HEK293 (cell line): ENCODE measurements at regions not wholly inside any gene's neighbourhood (a gene's known extent, or its start where the extent isn't known, plus 50 kb on each side); places are given as distances from the start of the nearest gene placed in this dataset.

Experiments
- CTCF ChIA-PET: fragments of 350-600 bp; formaldehyde crosslinking; extraction: SDS; loops from one replicate; lab custom pipeline; 2021; ENCODE audit warnings: antibody characterized with exemption; lab: Yijun Ruan, JAX
- POLR2A ChIA-PET: fragments of 300-600 bp; formaldehyde crosslinking; extraction: SDS; loops from one replicate; lab custom pipeline; 2020; ENCODE audit warnings: antibody characterized with exemption, inconsistent platforms; lab: Yijun Ruan, JAX
- H3K27ac ChIP-seq: fragments of 200-500 bp; sonication (Bioruptor generic); 2 replicates; pipeline ENCODE4 v1.5.1; 2014; ENCODE audit warnings: low read depth, low read length, control low read depth, inconsistent platforms; ENCODE audit errors: extremely low read depth
- H3K36me3 ChIP-seq, 2 experiments: fragments of 200-500 bp in 1 of 2; sonication (Bioruptor generic) in 1 of 2; 1 replicate in 1 of 2; 2 replicates in 1 of 2; pipeline ENCODE4 v1.5.1; 2014 to 2017; ENCODE audit warnings: inconsistent platforms in 2 of 2, low read length in 2 of 2; ENCODE audit not compliant: control insufficient read depth in 2 of 2, insufficient read depth in 1 of 2
- H3K4me1 ChIP-seq: fragments of 200-500 bp; sonication (Bioruptor generic); 2 replicates; pipeline ENCODE4 v1.5.1; 2014; ENCODE audit warnings: mild to moderate bottlenecking, low read length, inconsistent platforms; ENCODE audit not compliant: control insufficient read depth, insufficient read depth
- H3K4me3 ChIP-seq: 2 replicates; pipeline ENCODE4 v1.5.1; 2011; ENCODE audit warnings: low read depth, mild to moderate bottlenecking, control low read depth, low read length, moderate library complexity
- H3K9me3 ChIP-seq: fragments of 200-500 bp; sonication (Bioruptor generic); 2 replicates; pipeline ENCODE4 v1.5.1; 2014; ENCODE audit warnings: low read depth, low read length, inconsistent platforms; ENCODE audit not compliant: control insufficient read depth, insufficient read depth
- BCL11B ChIP-seq: fragments of 450-650 bp; formaldehyde crosslinking; IDR thresholded peaks from 2 replicates; pipeline ENCODE4 v1.5.1; 2016; ENCODE audit warnings: low read depth, missing biosample characterization, missing genetic modification characterization
- IKZF3 ChIP-seq: fragments of 450-650 bp; IDR thresholded peaks from 2 replicates; pipeline ENCODE4 v1.5.0; 2018; ENCODE audit warnings: missing biosample characterization, mild to moderate bottlenecking, missing genetic modification characterization, moderate library complexity
- KLF10 ChIP-seq: fragments of 450-650 bp; IDR thresholded peaks from 2 replicates; pipeline ENCODE4 v1.5.1; 2018; ENCODE audit warnings: missing biosample characterization, mild to moderate bottlenecking, missing genetic modification characterization
- KLF9 ChIP-seq: fragments of 450-650 bp; formaldehyde crosslinking; IDR thresholded peaks from 2 replicates; pipeline ENCODE4 v1.5.1; 2016; ENCODE audit warnings: missing biosample characterization, missing genetic modification characterization, low read depth
- MYNN ChIP-seq: fragments of 450-650 bp; formaldehyde crosslinking; IDR thresholded peaks from 2 replicates; pipeline ENCODE4 v1.5.1; 2016; ENCODE audit warnings: missing biosample characterization, missing genetic modification characterization, borderline replicate concordance
- PRDM2 ChIP-seq: fragments of 450-650 bp; formaldehyde crosslinking; IDR thresholded peaks from 2 replicates; pipeline ENCODE4 v1.5.1; 2016; ENCODE audit warnings: missing biosample characterization, missing genetic modification characterization, borderline replicate concordance
- SP2 ChIP-seq: fragments of 450-650 bp; formaldehyde crosslinking; IDR thresholded peaks from 2 replicates; pipeline ENCODE4 v1.5.1; 2016; ENCODE audit warnings: missing biosample characterization, missing genetic modification characterization
- WT1 ChIP-seq: fragments of 450-650 bp; formaldehyde crosslinking; IDR thresholded peaks from 2 replicates; pipeline ENCODE4 v1.5.1; 2016; ENCODE audit warnings: missing biosample characterization, missing genetic modification characterization
- ZBTB10 ChIP-seq: fragments of 450-650 bp; formaldehyde crosslinking; IDR thresholded peaks from 2 replicates; pipeline ENCODE4 v1.5.1; 2016; ENCODE audit warnings: missing biosample characterization, missing genetic modification characterization
- ZBTB8A ChIP-seq: fragments of 450-650 bp; formaldehyde crosslinking; IDR thresholded peaks from 2 replicates; pipeline ENCODE4 v1.5.1; 2016; ENCODE audit warnings: missing biosample characterization, missing genetic modification characterization
- ZEB2 ChIP-seq: fragments of 450-650 bp; formaldehyde crosslinking; IDR thresholded peaks from 2 replicates; pipeline ENCODE4 v1.5.1; 2016; ENCODE audit warnings: missing biosample characterization, missing genetic modification characterization
- ZNF155 ChIP-seq: fragments of 450-650 bp; formaldehyde crosslinking; IDR thresholded peaks from 2 replicates; pipeline ENCODE4 v1.5.1; 2016; ENCODE audit warnings: missing biosample characterization, missing genetic modification characterization
- ZNF221 ChIP-seq: fragments of 450-650 bp; formaldehyde crosslinking; IDR thresholded peaks from 2 replicates; pipeline ENCODE4 v1.5.1; 2017; ENCODE audit warnings: missing biosample characterization, missing genetic modification characterization, borderline replicate concordance
- ZNF404 ChIP-seq: fragments of 450-650 bp; formaldehyde crosslinking; IDR thresholded peaks from 2 replicates; pipeline ENCODE4 v1.5.1; 2017; ENCODE audit warnings: missing biosample characterization, missing genetic modification characterization
- ZNF530 ChIP-seq: fragments of 450-650 bp; formaldehyde crosslinking; IDR thresholded peaks from 2 replicates; pipeline ENCODE4 v1.5.1; 2016; ENCODE audit warnings: low read depth, missing biosample characterization, missing genetic modification characterization
- ZNF76 ChIP-seq: fragments of 450-650 bp; formaldehyde crosslinking; IDR thresholded peaks from 2 replicates; pipeline ENCODE4; 2016; ENCODE audit warnings: low read depth, missing biosample characterization, missing genetic modification characterization, borderline replicate concordance
- ZNF768 ChIP-seq: fragments of 450-650 bp; formaldehyde crosslinking; IDR thresholded peaks from 2 replicates; pipeline ENCODE4 v1.5.1; 2018; ENCODE audit warnings: missing biosample characterization, mild to moderate bottlenecking, missing genetic modification characterization
- TF ChIP-seq, protein P1 (sequence below): fragments of 450-650 bp; formaldehyde crosslinking; IDR thresholded peaks from 2 replicates; pipeline ENCODE4 v1.5.1; 2016; ENCODE audit warnings: missing biosample characterization, missing genetic modification characterization
- TF ChIP-seq, protein P2 (sequence below): fragments of 450-650 bp; formaldehyde crosslinking; IDR thresholded peaks from 2 replicates; pipeline ENCODE4 v1.5.1; 2016; ENCODE audit warnings: missing biosample characterization, missing genetic modification characterization
- TF ChIP-seq, protein P3 (sequence below): fragments of 450-650 bp; formaldehyde crosslinking; IDR thresholded peaks from 2 replicates; pipeline ENCODE4 v1.5.1; 2016; ENCODE audit warnings: missing biosample characterization, missing genetic modification characterization

- ChIA-PET POLR2A (no interaction called here), CTCF (no interaction called here)
- Histone ChIP-seq H3K36me3 (no peaks in the 10 kb centered on the region), H3K4me3 (no peak overlapping the region), H3K9me3 (no peaks in the 10 kb centered on the region), H3K27ac (no peak overlapping the region), H3K4me1 (no peaks in the 10 kb centered on the region)
- no peak for TF ChIP-seq IKZF3
- no peak for TF ChIP-seq ZBTB8A (tag by site-specific recombination)
- TF ChIP-seq SP2 (tag by site-specific recombination) = no peak
- no peak for TF ChIP-seq ZBTB10 (tag by site-specific recombination)
- TF ChIP-seq, protein P1, sequence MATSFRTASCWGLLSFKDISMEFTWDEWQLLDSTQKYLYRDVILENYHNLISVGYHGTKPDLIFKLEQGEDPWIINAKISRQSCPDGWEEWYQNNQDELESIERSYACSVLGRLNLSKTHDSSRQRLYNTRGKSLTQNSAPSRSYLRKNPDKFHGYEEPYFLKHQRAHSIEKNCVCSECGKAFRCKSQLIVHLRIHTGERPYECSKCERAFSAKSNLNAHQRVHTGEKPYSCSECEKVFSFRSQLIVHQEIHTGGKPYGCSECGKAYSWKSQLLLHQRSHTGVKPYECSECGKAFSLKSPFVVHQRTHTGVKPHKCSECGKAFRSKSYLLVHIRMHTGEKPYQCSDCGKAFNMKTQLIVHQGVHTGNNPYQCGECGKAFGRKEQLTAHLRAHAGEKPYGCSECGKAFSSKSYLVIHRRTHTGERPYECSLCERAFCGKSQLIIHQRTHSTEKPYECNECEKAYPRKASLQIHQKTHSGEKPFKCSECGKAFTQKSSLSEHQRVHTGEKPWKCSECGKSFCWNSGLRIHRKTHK (tag by site-specific recombination) = no peak
- TF ChIP-seq ZEB2 (tag by site-specific recombination) = no peak
- no peak for TF ChIP-seq ZNF768 (tag by site-specific recombination)
- TF ChIP-seq KLF10 (tag by site-specific recombination) = no peak
- TF ChIP-seq, protein P2, sequence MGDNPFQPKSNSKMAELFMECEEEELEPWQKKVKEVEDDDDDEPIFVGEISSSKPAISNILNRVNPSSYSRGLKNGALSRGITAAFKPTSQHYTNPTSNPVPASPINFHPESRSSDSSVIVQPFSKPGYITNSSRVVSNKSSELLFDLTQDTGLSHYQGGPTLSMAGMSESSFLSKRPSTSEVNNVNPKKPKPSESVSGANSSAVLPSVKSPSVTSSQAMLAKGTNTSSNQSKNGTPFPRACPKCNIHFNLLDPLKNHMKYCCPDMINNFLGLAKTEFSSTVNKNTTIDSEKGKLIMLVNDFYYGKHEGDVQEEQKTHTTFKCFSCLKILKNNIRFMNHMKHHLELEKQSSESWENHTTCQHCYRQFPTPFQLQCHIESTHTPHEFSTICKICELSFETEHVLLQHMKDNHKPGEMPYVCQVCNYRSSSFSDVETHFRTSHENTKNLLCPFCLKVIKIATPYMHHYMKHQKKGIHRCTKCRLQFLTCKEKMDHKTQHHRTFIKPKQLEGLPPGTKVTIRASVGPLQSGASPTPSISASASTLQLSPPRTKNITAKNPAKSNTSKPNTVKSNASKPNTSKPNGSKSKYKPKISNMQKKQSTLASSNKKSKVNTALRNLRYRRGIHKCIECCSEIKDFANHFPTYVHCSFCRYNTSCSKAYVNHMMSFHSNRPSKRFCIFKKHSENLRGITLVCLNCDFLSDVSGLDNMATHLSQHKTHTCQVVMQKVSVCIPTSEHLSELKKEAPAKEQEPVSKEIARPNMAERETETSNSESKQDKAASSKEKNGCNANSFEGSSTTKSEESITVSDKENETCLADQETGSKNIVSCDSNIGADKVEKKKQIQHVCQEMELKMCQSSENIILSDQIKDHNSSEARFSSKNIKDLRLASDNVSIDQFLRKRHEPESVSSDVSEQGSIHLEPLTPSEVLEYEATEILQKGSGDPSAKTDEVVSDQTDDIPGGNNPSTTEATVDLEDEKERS (tag by site-specific recombination) = no peak
- TF ChIP-seq ZNF530 = no peak
- no peak for TF ChIP-seq ZNF221 (tag by site-specific recombination)
- no peak for TF ChIP-seq BCL11B (tag by site-specific recombination)
Observed at GRCh38 chr2:240346753-240347372, 88.6 kb upstream of the GPC1 start.

DNA sequence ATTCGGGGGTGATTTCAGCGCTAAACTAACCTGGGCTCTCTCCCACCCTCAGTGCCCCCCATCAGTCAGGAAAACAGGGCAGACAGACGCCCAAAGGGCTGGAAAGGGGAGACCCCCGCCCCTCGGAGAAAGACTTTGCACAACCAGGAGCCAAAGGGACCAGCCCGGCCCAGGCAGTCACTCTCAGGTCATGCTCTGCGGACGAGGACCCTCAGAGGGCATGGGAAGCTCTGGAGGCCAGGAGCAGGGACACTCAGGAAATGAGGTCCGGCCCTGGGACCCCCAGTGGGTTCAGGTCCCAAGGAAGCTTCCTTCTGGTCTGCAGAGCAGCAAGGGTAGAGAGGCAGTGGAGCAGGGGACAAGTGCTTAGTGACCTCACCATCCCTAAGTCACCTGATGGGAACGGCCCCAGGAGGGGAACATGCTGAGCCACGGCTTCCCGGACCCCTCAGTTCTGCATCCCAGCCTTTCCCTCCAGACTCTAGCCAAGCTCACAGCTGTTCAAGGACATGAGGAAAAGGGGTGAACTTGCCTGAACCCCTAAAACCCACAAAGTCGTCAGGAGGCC, 88.0 kb upstream of the GPC1 start:
- H3K4me3 ChIP-seq = no peak overlapping the region
- ChIA-PET CTCF (no interaction called here), POLR2A (no interaction called here)
- H3K36me3 ChIP-seq = no peaks in the 10 kb centered on the region
- H3K27ac ChIP-seq = no peak overlapping the region
- no peaks in the 10 kb centered on the region for H3K9me3 ChIP-seq
- H3K4me1 ChIP-seq = no peaks in the 10 kb centered on the region
- TF ChIP-seq, protein P3, sequence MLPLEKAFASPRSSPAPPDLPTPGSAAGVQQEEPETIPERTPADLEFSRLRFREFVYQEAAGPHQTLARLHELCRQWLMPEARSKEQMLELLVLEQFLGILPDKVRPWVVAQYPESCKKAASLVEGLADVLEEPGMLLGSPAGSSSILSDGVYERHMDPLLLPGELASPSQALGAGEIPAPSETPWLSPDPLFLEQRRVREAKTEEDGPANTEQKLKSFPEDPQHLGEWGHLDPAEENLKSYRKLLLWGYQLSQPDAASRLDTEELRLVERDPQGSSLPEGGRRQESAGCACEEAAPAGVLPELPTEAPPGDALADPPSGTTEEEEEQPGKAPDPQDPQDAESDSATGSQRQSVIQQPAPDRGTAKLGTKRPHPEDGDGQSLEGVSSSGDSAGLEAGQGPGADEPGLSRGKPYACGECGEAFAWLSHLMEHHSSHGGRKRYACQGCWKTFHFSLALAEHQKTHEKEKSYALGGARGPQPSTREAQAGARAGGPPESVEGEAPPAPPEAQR (tag by site-specific recombination) = no peak
- no peak for TF ChIP-seq ZNF76 (tag by site-specific recombination)
- no peak for TF ChIP-seq ZNF404 (tag by site-specific recombination)
- no peak for TF ChIP-seq MYNN (tag by site-specific recombination)
- TF ChIP-seq WT1 (tag by site-specific recombination) = no peak
- no peak for TF ChIP-seq ZNF155 (tag by site-specific recombination)
- no peak for TF ChIP-seq PRDM2
- no peak for TF ChIP-seq KLF9 (tag by site-specific recombination)
